ENCODE measurements at regions not wholly inside any gene's neighbourhood (a gene's known extent, or its start where the extent isn't known, plus 50 kb on each side); places are given as distances from the start of the nearest gene placed in this dataset.
A peak's percentile ranks its signal among the peaks of the same experiment; 100 is the strongest.

DNA sequence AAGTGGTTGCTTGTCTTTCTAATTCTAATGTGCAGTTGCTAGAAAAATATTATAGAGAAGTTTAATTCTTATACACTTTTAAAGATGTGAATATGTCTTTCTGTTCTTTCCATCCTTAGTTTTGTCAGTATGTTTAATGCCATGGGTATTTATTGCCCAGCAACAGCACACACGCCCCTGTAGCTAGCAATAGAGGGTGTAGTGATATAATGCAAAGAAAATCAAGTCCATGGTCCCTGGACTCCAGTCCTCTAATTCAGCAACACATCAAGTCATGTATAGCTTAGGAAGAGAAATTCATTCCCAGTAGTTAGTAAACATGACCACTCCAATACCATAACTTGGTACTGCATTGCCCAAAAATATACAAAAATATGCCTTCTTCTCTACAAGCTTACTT lies 292.4 kb upstream of the NR2F2 start:
- Histone ChIP-seq H4K20me1 (ENCODE audit: insufficient read depth, low read length) (no peaks in the 10 kb centered on the region), H3K27me3 (replicated peaks; ENCODE audit: insufficient read depth, low read length) (0 out of 2 replicates have a peak, but pooled peaks cover 6% of the 10 kb centered on the region), H3K9me2 (replicated peaks; ENCODE audit: insufficient read depth, low read length) (no peaks in the 10 kb centered on the region), H3K79me2 (ENCODE audit: low read length) (no peaks in the 10 kb centered on the region), H3K4me1 (ENCODE audit: low read length) (peaks cover 10% of the 10 kb centered on the region), H3K9ac (ENCODE audit: low read length) (no peak overlapping the region), H3K36me3 (replicated peaks; ENCODE audit: insufficient read depth, low read length) (no peaks in the 10 kb centered on the region), H3K27ac (ENCODE audit: low read length) (no peak overlapping the region), H3K4me3 (ENCODE audit: low read length) (no peak overlapping the region), H3K9me3 (replicated peaks; ENCODE audit: insufficient read depth, low read length) (no peaks in the 10 kb centered on the region), H3K4me2 (ENCODE audit: low read depth, low read length) (no peak overlapping the region), H3F3A (ENCODE audit: insufficient read depth, low read length) (no peaks in the 10 kb centered on the region), H2AFZ (ENCODE audit: low read length) (no peak overlapping the region)
- TF ChIP-seq EZH2phosphoT487 (IDR thresholded peaks at IDR 0.05; ENCODE audit: low read length) (no peak), EZH2 (optimal IDR thresholded peaks at IDR 0.05; ENCODE audit: low read depth, low read length) (no peak)
- TF ChIP-seq, protein P1, sequence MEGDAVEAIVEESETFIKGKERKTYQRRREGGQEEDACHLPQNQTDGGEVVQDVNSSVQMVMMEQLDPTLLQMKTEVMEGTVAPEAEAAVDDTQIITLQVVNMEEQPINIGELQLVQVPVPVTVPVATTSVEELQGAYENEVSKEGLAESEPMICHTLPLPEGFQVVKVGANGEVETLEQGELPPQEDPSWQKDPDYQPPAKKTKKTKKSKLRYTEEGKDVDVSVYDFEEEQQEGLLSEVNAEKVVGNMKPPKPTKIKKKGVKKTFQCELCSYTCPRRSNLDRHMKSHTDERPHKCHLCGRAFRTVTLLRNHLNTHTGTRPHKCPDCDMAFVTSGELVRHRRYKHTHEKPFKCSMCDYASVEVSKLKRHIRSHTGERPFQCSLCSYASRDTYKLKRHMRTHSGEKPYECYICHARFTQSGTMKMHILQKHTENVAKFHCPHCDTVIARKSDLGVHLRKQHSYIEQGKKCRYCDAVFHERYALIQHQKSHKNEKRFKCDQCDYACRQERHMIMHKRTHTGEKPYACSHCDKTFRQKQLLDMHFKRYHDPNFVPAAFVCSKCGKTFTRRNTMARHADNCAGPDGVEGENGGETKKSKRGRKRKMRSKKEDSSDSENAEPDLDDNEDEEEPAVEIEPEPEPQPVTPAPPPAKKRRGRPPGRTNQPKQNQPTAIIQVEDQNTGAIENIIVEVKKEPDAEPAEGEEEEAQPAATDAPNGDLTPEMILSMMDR (IDR thresholded peaks at IDR 0.05; ENCODE audit: low read length) = no peak
- no peak for DNase-seq

DNA sequence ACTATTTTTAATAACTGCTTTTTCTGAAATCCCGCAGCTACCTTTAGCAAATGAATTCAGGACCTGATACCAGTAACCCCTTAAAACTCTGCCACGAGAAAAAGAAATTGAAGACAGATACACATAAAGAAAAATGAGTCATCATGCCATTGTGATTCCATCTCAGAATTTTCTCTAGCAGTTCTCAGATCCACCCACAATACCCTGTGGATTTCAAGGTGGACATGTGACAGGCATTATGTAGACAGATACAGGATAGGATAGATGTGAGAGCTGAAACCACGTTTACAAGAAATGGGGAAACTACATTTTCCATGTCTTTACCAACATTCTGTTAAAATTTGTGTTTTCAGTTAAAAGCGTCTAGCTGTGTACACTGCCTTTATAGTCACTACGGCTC lies 291.9 kb upstream of the NR2F2 start:
- Histone ChIP-seq H3K27me3 (replicated peaks; ENCODE audit: insufficient read depth, low read length) (peaks cover 9% of the 10 kb centered on the region; the same call in 1 of the 2 replicates), H3K27ac (ENCODE audit: low read length) (no peak overlapping the region), H3K79me2 (ENCODE audit: low read length) (no peaks in the 10 kb centered on the region), H3K9me2 (replicated peaks; ENCODE audit: insufficient read depth, low read length) (no peaks in the 10 kb centered on the region), H3K9me3 (replicated peaks; ENCODE audit: insufficient read depth, low read length) (no peaks in the 10 kb centered on the region), H3K4me2 (ENCODE audit: low read depth, low read length) (no peak overlapping the region), H3K9ac (ENCODE audit: low read length) (no peak overlapping the region), H3K36me3 (replicated peaks; ENCODE audit: insufficient read depth, low read length) (no peaks in the 10 kb centered on the region), H2AFZ (ENCODE audit: low read length) (no peak overlapping the region), H4K20me1 (ENCODE audit: insufficient read depth, low read length) (no peaks in the 10 kb centered on the region), H3K4me3 (ENCODE audit: low read length) (no peak overlapping the region), H3K4me1 (ENCODE audit: low read length) (peaks cover 15% of the 10 kb centered on the region), H3F3A (ENCODE audit: insufficient read depth, low read length) (no peaks in the 10 kb centered on the region)
- TF ChIP-seq, protein P1 (IDR thresholded peaks at IDR 0.05; ENCODE audit: low read length) = no peak
- TF ChIP-seq EZH2 (optimal IDR thresholded peaks at IDR 0.05; ENCODE audit: low read depth, low read length) = no peak
- DNase-seq = no peak

DNA sequence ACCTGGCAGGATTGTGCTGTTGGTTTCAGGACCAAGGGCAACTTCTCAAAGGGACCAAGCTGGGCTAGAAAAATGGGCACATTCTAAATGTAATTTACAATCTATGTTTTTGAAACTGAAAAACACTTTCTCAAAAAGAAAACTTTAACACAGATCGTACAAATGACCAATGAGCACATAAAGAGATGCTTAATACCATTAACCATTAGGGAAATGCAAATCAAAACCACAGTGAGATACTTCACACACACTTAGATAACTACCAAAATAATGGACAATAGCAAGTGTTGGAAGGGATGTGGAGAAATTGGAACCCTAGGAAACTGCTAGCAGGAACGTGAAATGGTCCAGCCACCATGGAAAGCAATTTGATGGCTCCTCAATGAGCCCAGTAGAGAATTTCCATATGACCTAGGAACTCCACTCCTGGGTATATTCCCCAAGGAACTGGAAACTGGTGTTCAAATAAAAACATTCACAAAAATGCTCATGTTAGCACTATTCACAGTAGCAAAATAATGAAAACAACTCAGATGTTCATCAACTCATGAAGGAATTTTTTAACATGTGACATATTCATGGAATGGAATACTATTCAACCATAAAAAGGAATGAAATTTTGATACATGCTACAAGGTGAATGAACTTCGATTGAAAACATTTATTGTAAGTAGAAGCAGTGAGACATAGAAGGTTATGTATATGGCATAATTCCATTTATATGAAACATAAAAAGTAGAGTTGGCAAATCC lies 288.3 kb upstream of the NR2F2 start:
- H3K79me2 ChIP-seq (ENCODE audit: low read length) = no peaks in the 10 kb centered on the region
- H2AFZ ChIP-seq (ENCODE audit: low read length) = no peak overlapping the region
- no peak for DNase-seq
- no peaks in the 10 kb centered on the region for H3K36me3 ChIP-seq (replicated peaks; ENCODE audit: insufficient read depth, low read length)
- H3K9me3 ChIP-seq (replicated peaks; ENCODE audit: insufficient read depth, low read length) = no peaks in the 10 kb centered on the region
- H3K4me1 ChIP-seq (ENCODE audit: low read length) = peaks cover 16% of the 10 kb centered on the region
- H3K4me2 ChIP-seq (ENCODE audit: low read depth, low read length) = peak overlapping the region; percentile 31; the same call in 1 of the 2 replicates
- no peaks in the 10 kb centered on the region for H3F3A ChIP-seq (ENCODE audit: insufficient read depth, low read length)
- no peaks in the 10 kb centered on the region for H3K9me2 ChIP-seq (replicated peaks; ENCODE audit: insufficient read depth, low read length)
- H3K27ac ChIP-seq (ENCODE audit: low read length) = no peak overlapping the region
- H3K4me3 ChIP-seq (ENCODE audit: low read length) = no peak overlapping the region
- no peak overlapping the region for H3K9ac ChIP-seq (ENCODE audit: low read length)
- no peaks in the 10 kb centered on the region for H4K20me1 ChIP-seq (ENCODE audit: insufficient read depth, low read length)
- peaks cover 13% of the 10 kb centered on the region; the same call in 1 of the 2 replicates for H3K27me3 ChIP-seq (replicated peaks; ENCODE audit: insufficient read depth, low read length)
- TF ChIP-seq, protein P1 (IDR thresholded peaks at IDR 0.05; ENCODE audit: low read length) = no peak
- TF ChIP-seq EZH2phosphoT487 (IDR thresholded peaks at IDR 0.05; ENCODE audit: low read length) (no peak), EZH2 (optimal IDR thresholded peaks at IDR 0.05; ENCODE audit: low read depth, low read length) (no peak)

Data from MM.1S (cell line).